NCI-H146 treated with DMSO at 0.1 percent for 48 hours (cell line): ENCODE measurements at regions not wholly inside any gene's neighbourhood (a gene's known extent, or its start where the extent isn't known, plus 50 kb on each side); places are given as distances from the start of the nearest gene placed in this dataset.

Experiments
- DNase-seq: peaks from one replicate; lab custom pipeline; 2025; ENCODE audit not compliant: unreplicated experiment; lab: John Stamatoyannopoulos, UW

GRCh38 chr4:119752936-119753335 lies 124.3 kb upstream of the PDE5A start:
- DNase-seq, result no peak

- no peak for DNase-seq
These were observed 122.2 kb upstream of the PDE5A start for GRCh38 chr4:119750771-119751170.

- no peak for DNase-seq
These were observed 121.4 kb upstream of the PDE5A start for GRCh38 chr4:119750048-119750447.

GRCh38 chr4:119748853-119749252 lies 120.2 kb upstream of the PDE5A start:
- no peak for DNase-seq

GRCh38 chr4:119746951-119747350 lies 118.3 kb upstream of the PDE5A start:
- no peak for DNase-seq

GRCh38 chr4:119745351-119745750 lies 116.7 kb upstream of the PDE5A start:
- no peak for DNase-seq

- no peak for DNase-seq
These were observed 116.0 kb upstream of the PDE5A start for GRCh38 chr4:119744580-119744979.

- no peak for DNase-seq
These were observed 115.0 kb upstream of the PDE5A start for GRCh38 chr4:119743644-119744043.

GRCh38 chr4:119739796-119740195 lies 111.2 kb upstream of the PDE5A start:
- no peak for DNase-seq

GRCh38 chr4:119738901-119739300 lies 110.3 kb upstream of the PDE5A start:
- no peak for DNase-seq

- no peak for DNase-seq
These were observed 108.0 kb upstream of the PDE5A start for GRCh38 chr4:119736559-119736958.

GRCh38 chr4:119735165-119735651 lies 106.6 kb upstream of the PDE5A start:
- no peak for DNase-seq

GRCh38 chr4:119733431-119733830 lies 104.8 kb upstream of the PDE5A start:
- DNase-seq, result no peak

GRCh38 chr4:119731778-119732177 lies 103.2 kb upstream of the PDE5A start:
- no peak for DNase-seq

GRCh38 chr4:119731146-119731742 lies 102.6 kb upstream of the PDE5A start:
- no peak for DNase-seq

GRCh38 chr4:119730671-119730950 lies 102.0 kb upstream of the PDE5A start:
- no peak for DNase-seq

- DNase-seq, result no peak
These were observed 101.4 kb upstream of the PDE5A start for GRCh38 chr4:119729835-119730670.

GRCh38 chr4:119728692-119729593 lies 100.3 kb upstream of the PDE5A start:
- DNase-seq, result no peak

- no peak for DNase-seq
These were observed 99.6 kb upstream of the PDE5A start for GRCh38 chr4:119728185-119728584.

- DNase-seq, result no peak
These were observed 97.9 kb upstream of the PDE5A start for GRCh38 chr4:119726505-119726904.

- no peak for DNase-seq
These were observed 97.2 kb upstream of the PDE5A start for GRCh38 chr4:119725688-119726330.
